GM18868 (cell line): ENCODE measurements at regions not wholly inside any gene's neighbourhood (a gene's known extent, or its start where the extent isn't known, plus 50 kb on each side); places are given as distances from the start of the nearest gene placed in this dataset.

ENCODE experiments used
- ATAC-seq: cut with Tn5 transposase; IDR thresholded peaks from one replicate; pipeline ENCODE4 v1.9.1; 2021; ENCODE audit warnings: mild to moderate bottlenecking, moderate library complexity; ENCODE audit not compliant: unreplicated experiment

DNA sequence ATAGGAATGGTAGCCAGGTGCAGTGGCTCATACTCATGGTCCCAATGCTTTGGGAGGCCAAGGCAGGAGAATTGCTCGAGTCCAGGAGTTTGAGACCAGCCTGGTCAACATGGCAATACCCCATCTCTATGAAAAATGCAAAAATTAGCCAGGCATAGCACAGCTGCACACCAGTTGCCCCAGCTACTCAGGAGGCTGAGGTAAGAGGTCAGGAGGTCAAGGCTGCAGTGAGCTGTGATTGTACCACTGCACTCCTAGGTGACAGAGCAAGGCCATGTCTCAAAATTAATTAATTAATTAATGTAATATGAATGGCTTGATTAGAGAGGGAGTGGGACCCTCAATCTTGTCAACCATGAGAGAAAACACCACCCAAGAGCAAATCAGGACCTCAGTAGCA is 198.7 kb upstream of the DUSP10 start:
- ATAC-seq: peak; percentile 13

DNA sequence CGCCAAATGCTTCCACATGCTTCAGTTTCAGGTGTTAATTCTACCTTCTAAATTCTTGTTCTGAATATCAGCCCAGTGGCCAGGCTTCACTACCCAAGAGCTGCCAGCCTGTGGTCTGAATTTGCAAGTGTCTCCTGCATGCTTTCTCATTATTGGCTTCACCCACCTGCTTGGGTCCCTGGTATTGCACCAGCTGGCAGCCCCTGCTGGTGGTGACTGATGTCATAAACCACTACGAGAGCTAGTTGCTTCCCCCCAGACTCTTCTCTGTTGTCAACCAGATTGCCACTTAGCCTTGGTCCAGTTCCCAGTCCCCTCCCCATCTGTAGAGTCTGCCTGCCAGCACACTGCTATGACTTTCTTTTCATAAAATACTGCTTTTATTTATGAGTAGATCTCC is 197.7 kb upstream of the DUSP10 start:
- peak; percentile 76 for ATAC-seq

DNA sequence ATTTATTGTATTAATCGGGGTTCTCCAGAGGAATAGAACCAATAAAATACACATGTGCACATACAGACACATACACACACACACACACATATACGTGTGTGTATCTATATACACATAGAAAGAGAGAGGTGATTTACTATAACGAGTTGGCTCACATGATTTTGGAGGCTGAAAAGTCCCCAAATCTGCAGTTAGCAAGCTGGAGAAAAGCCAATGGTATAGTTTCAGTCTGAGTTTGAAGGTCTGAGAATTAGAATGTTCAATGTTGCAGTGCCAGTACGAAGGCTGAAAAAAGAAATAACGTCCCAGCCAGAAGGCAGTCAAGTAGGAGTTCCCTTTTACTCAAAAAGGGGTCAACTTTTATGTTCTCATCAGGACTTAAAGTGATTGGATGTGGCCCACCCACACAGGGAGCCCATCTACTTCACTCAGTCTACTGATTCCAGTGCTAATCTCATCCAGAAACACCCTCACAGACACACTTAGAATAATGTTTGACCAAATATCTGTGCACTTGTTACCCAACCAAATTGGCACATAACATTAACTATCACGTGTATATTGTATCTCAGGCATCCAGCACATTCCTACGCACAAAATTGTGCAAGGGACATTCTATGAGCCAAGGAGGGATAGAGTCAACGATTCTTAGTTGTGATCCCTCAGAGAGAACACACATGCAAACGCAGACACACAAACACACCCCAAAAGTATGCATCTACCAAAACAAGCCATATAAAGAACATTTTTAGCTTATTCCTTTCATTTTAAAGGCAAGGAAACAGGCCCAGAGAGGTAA is 195.5 kb upstream of the DUSP10 start:
- peak; percentile 56 for ATAC-seq

- no peak for ATAC-seq
These were observed 191.9 kb upstream of the DUSP10 start for GRCh38 chr1:221933814-221934213.

DNA sequence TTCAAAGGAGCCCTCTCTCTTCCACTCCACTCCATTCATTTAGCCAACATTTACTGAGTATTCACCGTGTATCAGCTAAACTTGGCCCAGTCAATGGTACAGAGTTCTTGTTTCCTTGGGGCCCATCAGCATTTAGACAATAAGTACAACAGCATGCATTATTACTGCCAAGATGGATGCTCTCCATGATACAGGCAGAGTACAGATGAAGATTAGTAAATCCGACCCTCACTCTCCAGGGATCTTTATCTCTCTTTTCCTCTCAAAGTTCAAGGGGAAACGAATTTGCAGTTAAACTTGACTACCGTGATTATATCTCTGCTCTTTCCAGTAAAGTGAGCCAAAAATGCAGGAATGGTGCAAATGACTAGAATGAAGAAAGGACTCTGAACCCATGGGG is 184.6 kb upstream of the DUSP10 start:
- ATAC-seq: no peak

DNA sequence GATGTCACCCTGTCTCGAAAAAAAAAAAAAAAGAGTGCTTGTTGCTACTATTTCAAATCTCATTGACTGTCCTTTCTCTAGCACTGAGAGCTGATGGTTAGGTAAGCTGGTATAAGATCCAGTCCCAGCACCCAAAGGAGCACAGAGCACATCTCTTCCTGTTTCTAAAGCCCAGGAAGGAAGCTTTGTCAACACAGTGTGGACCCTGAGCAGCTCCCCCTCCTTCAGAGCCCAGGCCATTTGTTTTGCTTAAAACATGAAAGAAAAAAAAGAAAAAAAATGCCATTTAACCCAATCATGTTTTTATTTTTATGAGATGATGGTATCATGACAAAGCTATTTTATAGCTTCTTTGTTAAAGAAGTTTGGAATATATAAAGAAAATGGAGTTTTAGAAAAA is 184.1 kb upstream of the DUSP10 start:
- ATAC-seq: no peak

DNA sequence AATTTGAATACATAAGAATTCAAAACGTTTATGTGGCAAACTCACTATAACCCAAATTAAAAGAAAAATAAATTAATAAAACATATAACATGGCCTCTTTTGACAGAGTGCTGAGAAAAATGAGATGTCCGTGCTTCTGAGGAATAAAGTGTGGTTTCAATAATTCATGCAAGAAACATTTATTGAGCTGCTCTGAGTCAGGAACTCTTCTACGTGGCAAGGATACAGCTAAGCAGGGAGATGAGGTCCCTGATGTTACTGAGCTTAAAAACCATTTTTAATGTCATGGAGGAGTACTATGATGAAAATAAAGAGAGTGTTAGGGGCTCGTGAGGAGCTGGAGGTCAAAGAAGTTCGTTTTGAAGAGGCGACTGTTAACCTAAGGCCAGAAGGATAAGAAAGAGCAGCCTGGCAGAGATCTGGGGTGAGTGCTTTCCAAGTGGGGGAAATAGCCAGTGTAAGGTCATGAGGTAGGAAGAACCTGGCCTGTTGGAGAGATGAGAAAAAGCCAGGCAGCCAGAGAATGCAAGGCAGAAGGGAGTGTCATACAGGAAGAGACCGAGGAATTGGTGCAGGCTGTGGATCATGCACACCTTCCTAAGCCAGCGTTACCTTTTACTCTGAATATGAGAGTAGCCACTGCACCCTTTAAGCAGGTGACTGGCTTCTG is 182.2 kb upstream of the DUSP10 start:
- no peak for ATAC-seq

DNA sequence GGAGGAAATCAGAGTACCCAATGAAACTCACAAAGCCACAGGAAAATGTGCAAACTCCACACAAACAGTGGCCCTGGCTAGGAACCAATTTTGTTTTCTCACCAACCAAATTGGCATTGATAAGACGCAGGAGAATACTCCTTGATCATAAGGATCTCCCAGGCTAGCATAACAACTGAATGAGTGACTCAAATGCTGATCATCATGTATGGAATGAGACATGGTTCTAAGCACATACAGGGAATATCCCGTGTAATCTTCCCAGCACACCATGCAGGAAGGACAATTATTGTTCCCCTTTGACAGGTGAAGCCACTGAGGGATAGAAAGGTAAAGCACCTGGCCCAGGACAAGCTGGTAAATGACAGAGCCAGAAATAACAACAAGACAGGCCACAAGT is 180.0 kb upstream of the DUSP10 start:
- ATAC-seq: no peak

DNA sequence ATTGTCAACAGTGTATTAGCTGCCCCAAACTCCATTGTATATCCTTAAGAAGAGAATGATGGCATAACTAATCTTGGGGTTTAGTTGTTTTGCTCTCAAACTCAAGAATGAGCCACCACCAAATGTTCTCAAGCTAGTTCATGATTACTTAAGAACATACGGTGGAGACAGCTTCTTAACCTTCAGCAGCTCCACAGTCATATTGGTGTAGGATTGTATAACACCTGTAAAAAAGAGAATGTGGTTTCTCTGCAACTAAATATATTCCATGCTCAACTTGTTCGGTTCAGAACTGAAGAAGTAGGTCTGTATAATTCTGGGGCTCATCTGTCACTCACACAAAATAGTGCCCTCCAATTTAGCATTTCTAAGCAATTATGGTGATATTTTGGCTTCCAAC is 177.9 kb upstream of the DUSP10 start:
- ATAC-seq: no peak

- ATAC-seq: no peak
These were observed 177.5 kb upstream of the DUSP10 start for GRCh38 chr1:221919341-221919740.

- no peak for ATAC-seq
These were observed 174.3 kb upstream of the DUSP10 start for GRCh38 chr1:221916176-221916575.

GRCh38 chr1:221915764-221916163 is 173.9 kb upstream of the DUSP10 start:
- ATAC-seq: no peak

GRCh38 chr1:221913351-221913892 is 171.5 kb upstream of the DUSP10 start:
- no peak for ATAC-seq

GRCh38 chr1:221912230-221912629 is 170.3 kb upstream of the DUSP10 start:
- no peak for ATAC-seq

GRCh38 chr1:221911714-221912113 is 169.8 kb upstream of the DUSP10 start:
- ATAC-seq: peak; percentile 74

GRCh38 chr1:221910222-221910621 is 168.3 kb upstream of the DUSP10 start:
- ATAC-seq: no peak

- ATAC-seq: no peak
These were observed 166.7 kb upstream of the DUSP10 start for GRCh38 chr1:221908573-221908972.

- ATAC-seq: no peak
These were observed 165.5 kb upstream of the DUSP10 start for GRCh38 chr1:221907166-221907932.

DNA sequence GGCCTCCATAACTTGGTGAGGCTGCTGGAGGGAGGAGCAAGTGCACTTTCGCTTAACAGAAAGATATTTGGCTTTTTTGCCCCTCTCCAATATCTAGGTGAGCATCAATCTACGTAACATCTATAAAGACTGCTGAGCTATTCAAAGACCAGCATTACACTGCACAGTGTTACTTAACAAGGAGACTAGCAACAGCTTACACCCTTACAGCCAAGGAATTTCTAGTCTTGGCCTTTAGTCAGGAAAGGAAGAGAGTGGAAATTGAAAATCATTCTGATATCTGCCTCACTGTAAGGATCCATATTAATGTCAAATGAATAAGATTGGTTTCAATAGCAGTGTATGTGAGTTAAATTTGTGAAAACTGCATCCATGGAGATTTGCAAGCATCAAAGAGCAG is 163.9 kb upstream of the DUSP10 start:
- ATAC-seq: no peak

GRCh38 chr1:221904319-221904718 is 162.4 kb upstream of the DUSP10 start:
- ATAC-seq: no peak

- ATAC-seq: no peak
These were observed 161.7 kb upstream of the DUSP10 start for GRCh38 chr1:221903594-221903993.

GRCh38 chr1:221902961-221903360 is 161.1 kb upstream of the DUSP10 start:
- no peak for ATAC-seq
